HepG2 (cell line): ENCODE measurements at regions not wholly inside any gene's neighbourhood (a gene's known extent, or its start where the extent isn't known, plus 50 kb on each side); places are given as distances from the start of the nearest gene placed in this dataset.

Experiments used
- HDAC2 ChIP-seq: sonication (generic); formaldehyde crosslinking; IDR thresholded peaks from 2 replicates; pipeline ENCODE4 v1.4.0; 2020; ENCODE audit warnings: missing genetic modification reagents
- HOXA9 ChIP-seq: sonication (generic); formaldehyde crosslinking; IDR thresholded peaks from 2 replicates; pipeline ENCODE4 v1.8.1; 2022; ENCODE audit warnings: missing genetic modification reagents, mild to moderate bottlenecking, moderate library complexity, borderline replicate concordance
- THAP11 ChIP-seq: IDR thresholded peaks from 2 replicates; pipeline ENCODE4 v1.6.1; 2016; ENCODE audit warnings: missing biosample characterization, missing genetic modification reagents
- ZFP36 ChIP-seq: fragments of 150-350 bp; IDR thresholded peaks from 2 replicates; pipeline ENCODE4 v1.6.1; 2018; ENCODE audit warnings: borderline replicate concordance, low read length, low read depth; ENCODE audit not compliant: partially characterized antibody
- ZFP90 ChIP-seq: sonication (generic); formaldehyde crosslinking; IDR thresholded peaks from 2 replicates; pipeline ENCODE4 v1.8.0; 2022; ENCODE audit warnings: missing genetic modification reagents, mild to moderate bottlenecking, inconsistent platforms, borderline replicate concordance
- ZNF333 ChIP-seq: sonication (generic); formaldehyde crosslinking; IDR thresholded peaks from 2 replicates; pipeline ENCODE4 v1.4.0; 2020; ENCODE audit warnings: mild to moderate bottlenecking, missing genetic modification reagents, borderline replicate concordance
- ZNF510 ChIP-seq: sonication (generic); formaldehyde crosslinking; IDR thresholded peaks from 2 replicates; pipeline ENCODE4 v1.4.0; 2020; ENCODE audit warnings: low read depth, mild to moderate bottlenecking, missing genetic modification reagents
- ZNF552 ChIP-seq: sonication (generic); formaldehyde crosslinking; IDR thresholded peaks from 2 replicates; pipeline ENCODE4 v1.9.0; 2022; ENCODE audit warnings: missing genetic modification reagents, mild to moderate bottlenecking, borderline replicate concordance
- ZNF672 ChIP-seq: sonication (generic); formaldehyde crosslinking; IDR thresholded peaks from 2 replicates; pipeline ENCODE4 v1.8.1; 2022; ENCODE audit warnings: missing genetic modification reagents
- ZNF674 ChIP-seq: sonication (generic); formaldehyde crosslinking; IDR thresholded peaks from 2 replicates; pipeline ENCODE4 v1.5.0; 2020; ENCODE audit warnings: low read depth, mild to moderate bottlenecking, missing genetic modification reagents
- TF ChIP-seq, protein P1 (sequence below): sonication (generic); formaldehyde crosslinking; IDR thresholded peaks from 2 replicates; pipeline ENCODE4 v1.4.0; 2020; ENCODE audit warnings: missing genetic modification reagents
- TF ChIP-seq, protein P2 (sequence below): sonication (generic); formaldehyde crosslinking; IDR thresholded peaks from one replicate; pipeline ENCODE4 v1.5.1; 2020; ENCODE audit warnings: mild to moderate bottlenecking, missing genetic modification reagents; ENCODE audit errors: not compliant biosample characterization

DNA sequence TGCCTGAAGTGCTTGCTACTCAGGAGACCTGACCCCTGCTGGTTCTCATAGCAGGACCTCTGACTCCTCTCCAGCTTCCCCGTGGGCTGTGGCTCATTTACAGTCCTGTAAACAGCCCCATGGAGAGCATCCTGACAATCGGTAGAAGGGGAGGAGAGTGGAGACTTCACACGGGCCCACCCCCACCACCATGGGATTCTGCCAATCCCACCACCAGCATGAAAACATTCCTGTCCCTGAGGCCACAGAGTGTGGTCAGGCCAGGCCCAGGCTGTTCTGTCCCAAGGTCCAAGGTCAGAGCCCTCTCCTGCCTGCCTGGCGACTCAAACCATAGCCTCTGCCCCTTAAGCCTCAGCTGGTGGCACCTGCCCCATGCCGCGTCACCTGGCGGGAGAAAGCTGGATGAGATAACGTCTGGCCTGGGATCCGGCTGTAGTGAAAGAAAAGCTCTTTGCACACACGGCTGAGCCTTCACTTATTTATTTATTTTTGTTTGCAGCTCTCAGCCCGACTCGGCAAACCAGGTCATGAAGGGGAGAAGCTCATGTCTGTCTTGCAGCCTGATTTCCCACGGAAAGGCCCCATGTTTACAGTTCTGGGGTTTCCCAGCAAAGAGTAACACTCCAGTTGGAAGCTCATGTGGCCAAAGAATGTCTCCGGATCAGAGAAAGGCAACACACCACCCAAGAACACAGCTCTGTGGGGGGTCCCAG is 293.6 kb upstream of the ZMIZ1 start (continued):
- TF ChIP-seq ZFP36 (no peak), ZNF510 (CRISPR knock-in tag) (no peak), ZNF674 (CRISPR knock-in tag) (no peak), ZNF552 (no peak), ZFP90 (no peak), ZNF333 (CRISPR knock-in tag) (no peak), HOXA9 (CRISPR knock-in tag) (no peak), ZNF672 (CRISPR knock-in tag) (no peak), THAP11 (CRISPR knock-in tag) (no peak), HDAC2 (CRISPR knock-in tag) (0 out of 2 replicates have a peak, but pooled peaks have one; percentile 20)
- TF ChIP-seq, protein P1, sequence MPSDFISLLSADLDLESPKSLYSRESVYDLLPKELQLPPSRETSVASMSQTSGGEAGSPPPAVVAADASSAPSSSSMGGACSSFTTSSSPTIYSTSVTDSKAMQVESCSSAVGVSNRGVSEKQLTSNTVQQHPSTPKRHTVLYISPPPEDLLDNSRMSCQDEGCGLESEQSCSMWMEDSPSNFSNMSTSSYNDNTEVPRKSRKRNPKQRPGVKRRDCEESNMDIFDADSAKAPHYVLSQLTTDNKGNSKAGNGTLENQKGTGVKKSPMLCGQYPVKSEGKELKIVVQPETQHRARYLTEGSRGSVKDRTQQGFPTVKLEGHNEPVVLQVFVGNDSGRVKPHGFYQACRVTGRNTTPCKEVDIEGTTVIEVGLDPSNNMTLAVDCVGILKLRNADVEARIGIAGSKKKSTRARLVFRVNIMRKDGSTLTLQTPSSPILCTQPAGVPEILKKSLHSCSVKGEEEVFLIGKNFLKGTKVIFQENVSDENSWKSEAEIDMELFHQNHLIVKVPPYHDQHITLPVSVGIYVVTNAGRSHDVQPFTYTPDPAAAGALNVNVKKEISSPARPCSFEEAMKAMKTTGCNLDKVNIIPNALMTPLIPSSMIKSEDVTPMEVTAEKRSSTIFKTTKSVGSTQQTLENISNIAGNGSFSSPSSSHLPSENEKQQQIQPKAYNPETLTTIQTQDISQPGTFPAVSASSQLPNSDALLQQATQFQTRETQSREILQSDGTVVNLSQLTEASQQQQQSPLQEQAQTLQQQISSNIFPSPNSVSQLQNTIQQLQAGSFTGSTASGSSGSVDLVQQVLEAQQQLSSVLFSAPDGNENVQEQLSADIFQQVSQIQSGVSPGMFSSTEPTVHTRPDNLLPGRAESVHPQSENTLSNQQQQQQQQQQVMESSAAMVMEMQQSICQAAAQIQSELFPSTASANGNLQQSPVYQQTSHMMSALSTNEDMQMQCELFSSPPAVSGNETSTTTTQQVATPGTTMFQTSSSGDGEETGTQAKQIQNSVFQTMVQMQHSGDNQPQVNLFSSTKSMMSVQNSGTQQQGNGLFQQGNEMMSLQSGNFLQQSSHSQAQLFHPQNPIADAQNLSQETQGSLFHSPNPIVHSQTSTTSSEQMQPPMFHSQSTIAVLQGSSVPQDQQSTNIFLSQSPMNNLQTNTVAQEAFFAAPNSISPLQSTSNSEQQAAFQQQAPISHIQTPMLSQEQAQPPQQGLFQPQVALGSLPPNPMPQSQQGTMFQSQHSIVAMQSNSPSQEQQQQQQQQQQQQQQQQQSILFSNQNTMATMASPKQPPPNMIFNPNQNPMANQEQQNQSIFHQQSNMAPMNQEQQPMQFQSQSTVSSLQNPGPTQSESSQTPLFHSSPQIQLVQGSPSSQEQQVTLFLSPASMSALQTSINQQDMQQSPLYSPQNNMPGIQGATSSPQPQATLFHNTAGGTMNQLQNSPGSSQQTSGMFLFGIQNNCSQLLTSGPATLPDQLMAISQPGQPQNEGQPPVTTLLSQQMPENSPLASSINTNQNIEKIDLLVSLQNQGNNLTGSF = no peak
- TF ChIP-seq, protein P2, sequence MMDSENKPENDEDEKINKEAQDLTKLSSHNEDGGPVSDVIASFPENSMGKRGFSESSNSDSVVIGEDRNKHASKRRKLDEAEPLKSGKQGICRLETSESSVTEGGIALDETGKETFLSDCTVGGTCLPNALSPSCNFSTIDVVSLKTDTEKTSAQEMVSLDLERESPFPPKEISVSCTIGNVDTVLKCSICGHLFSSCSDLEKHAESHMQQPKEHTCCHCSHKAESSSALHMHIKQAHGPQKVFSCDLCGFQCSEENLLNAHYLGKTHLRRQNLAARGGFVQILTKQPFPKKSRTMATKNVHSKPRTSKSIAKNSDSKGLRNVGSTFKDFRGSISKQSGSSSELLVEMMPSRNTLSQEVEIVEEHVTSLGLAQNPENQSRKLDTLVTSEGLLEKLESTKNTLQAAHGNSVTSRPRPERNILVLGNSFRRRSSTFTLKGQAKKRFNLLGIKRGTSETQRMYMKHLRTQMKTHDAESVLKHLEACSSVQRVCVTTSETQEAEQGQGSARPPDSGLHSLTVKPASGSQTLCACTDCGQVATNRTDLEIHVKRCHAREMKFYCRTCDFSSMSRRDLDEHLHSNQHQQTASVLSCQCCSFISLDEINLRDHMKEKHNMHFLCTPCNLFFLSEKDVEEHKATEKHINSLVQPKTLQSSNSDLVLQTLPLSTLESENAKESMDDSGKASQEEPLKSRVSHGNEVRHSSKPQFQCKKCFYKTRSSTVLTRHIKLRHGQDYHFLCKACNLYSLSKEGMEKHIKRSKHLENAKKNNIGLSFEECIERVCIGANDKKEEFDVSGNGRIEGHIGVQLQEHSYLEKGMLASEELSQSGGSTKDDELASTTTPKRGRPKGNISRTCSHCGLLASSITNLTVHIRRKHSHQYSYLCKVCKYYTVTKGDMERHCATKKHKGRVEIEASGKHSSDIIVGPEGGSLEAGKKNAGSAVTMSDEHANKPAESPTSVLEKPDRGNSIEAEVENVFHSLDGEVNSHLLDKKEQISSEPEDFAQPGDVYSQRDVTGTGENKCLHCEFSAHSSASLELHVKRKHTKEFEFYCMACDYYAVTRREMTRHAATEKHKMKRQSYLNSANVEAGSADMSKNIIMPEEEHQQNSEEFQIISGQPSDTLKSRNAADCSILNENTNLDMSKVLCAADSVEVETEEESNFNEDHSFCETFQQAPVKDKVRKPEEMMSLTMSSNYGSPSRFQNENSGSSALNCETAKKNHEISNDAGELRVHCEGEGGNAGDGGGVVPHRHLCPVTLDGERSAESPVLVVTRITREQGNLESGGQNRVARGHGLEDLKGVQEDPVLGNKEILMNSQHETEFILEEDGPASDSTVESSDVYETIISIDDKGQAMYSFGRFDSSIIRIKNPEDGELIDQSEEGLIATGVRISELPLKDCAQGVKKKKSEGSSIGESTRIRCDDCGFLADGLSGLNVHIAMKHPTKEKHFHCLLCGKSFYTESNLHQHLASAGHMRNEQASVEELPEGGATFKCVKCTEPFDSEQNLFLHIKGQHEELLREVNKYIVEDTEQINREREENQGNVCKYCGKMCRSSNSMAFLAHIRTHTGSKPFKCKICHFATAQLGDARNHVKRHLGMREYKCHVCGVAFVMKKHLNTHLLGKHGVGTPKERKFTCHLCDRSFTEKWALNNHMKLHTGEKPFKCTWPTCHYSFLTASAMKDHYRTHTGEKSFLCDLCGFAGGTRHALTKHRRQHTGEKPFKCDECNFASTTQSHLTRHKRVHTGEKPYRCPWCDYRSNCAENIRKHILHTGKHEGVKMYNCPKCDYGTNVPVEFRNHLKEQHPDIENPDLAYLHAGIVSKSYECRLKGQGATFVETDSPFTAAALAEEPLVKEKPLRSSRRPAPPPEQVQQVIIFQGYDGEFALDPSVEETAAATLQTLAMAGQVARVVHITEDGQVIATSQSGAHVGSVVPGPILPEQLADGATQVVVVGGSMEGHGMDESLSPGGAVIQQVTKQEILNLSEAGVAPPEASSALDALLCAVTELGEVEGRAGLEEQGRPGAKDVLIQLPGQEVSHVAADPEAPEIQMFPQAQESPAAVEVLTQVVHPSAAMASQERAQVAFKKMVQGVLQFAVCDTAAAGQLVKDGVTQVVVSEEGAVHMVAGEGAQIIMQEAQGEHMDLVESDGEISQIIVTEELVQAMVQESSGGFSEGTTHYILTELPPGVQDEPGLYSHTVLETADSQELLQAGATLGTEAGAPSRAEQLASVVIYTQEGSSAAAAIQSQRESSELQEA = peak; percentile 31
